ENCODE measurements at regions not wholly inside any gene's neighbourhood (a gene's known extent, or its start where the extent isn't known, plus 50 kb on each side); places are given as distances from the start of the nearest gene placed in this dataset.
"Not testable (repeated sequence)": the region's sequence is repeated elsewhere in the genome, so short reads cannot be mapped to it uniquely, and the experiment has no call there.

DNA sequence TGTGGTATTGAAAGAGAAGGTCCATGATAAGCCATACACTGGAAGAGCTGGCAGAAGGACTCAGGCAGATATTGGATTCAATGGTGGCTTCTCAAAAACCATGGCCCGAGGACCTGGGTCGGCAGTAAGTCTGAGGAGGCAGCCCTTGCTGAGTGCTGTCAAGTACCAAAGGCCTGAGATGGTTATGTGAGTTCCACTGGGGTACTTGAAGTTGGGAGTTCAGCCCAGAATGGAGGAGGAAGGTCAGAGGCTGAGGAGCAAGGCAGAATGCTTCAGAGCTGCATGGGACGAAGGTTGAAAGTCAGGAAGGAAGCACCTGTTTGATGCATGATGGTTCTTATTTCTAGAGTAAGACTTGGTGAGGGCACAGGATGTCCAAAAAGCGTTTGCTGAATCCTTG, 194.9 kb downstream of the DIRAS2 start:
- DNase-seq = no peak

DNA sequence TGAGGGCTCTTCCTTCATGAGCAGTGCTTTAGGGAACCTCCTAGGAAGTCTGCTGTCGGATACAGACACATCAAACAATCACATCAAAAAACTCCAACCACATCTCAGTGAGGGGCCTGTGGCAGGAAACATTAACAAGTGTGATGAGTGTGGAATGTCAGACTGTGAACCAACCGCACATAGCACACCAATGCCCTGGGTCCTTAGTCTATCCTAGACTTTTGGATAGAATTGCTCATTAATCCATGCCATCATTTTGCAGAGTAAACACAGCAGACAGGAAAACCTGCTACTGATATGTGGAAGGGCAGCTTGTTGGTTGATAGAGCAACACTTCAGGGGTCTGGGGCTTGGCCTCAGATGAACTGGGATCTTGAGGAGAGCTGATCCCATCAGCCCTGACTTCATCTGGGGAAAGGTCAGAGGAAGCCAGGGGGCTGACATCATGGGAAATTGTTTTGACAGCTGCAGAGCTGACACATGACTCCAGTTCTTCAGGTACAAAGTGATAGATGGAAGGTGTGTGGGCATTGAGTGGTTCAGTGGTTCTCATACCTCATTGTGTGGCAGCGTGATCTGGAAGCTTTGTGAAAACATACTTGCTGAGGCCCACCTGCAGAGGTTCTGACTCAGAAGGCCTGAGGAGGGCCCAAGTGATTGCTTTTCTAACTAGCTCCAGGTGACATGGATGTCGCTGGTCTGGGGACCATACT, 193.3 kb downstream of the DIRAS2 start:
- DNase-seq = no peak

DNA sequence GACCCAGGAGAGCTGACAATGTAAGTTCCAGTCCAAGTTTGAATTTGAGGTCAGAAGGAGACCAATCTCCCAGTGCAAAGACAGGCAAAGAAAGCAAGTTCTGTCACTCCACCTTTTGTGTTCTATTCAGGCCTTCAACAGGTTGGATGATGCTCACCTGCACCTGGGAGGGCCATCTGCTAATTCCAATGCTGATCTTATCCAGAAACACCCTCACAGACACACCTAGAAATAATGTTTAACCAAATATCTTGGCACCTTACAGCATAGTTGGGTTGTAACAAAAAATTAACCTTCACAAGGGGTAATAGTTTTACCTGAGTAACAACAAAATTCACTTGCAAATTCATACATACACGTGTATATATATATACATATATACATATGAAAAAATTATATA, 190.8 kb downstream of the DIRAS2 start:
- DNase-seq = no peak

DNA sequence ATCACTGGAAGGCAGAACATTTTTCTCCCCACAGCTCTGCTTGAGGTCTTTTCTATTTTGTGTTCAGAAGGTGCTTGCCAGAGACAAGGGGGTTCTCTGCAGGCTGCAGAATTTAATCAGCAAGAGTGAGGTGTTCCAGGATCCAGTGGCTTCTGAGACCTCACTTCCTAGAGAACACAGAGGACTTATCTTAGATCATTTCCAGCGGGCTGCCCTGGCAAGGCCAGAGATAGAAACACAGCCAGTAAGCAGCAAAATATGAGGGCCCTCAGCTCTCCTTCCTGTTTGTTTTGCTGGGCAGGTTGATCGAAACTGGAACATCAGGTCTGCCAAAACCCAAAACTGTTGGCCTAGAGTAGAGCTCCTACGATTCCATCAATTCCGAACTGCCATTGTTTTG, 187.3 kb downstream of the DIRAS2 start:
- DNase-seq = no peak

DNA sequence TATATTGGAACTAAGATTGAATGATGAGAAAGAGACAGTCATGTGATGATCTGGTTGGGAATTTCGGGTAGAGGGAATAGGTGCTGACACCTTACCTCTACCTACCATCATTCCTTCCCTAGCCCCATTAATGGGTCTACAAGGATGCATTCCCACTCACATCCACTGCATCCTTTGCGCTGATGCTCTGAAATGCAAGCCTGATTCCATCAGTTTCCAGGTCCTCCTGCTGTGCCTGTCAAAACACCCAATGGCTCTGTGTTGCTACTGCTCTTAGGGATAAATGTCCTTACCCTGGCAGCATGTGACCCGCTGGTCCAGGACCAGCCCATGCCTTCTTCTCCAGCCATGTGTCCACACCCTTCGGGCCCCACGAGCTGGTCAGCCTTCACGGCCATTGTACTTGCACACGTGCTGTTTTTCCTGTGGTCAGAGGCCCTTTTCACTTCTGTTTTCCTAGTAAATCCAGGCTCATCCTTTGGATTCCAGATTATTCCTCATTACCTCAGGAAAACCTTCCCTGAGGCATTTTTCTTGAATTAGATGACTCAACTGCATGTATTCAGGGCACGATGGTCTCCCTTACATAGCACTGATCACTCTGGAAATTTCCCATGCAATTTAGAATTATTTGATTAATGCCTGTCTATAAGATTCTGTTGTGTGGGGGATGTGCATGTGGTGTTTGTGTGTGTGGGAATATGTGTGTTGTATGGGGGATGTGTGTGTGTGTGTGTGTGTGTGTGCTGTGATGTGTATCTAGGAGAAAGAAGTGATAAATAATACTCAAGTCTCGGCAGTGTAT, 185.0 kb downstream of the DIRAS2 start:
- no peak for DNase-seq

DNA sequence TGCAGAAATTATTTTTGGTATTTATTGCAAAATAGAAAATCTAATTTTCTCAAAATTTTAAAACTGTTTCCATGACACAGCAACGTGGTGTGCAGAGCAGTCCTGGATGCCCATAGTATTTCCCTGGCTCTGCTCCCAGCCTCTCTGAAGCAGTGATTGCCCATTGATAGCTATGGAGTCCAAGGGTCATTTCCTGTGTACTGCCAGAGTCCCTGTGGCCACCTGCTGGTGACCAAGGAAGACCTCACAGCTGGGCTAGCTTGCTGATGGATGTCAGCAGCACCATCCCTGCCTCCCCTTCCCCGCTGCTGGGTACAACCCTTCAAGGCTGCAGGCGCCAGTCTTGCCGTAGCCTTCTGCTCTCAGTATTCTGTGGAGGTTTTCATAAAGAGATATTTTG, 184.1 kb downstream of the DIRAS2 start:
- no peak for DNase-seq

DNA sequence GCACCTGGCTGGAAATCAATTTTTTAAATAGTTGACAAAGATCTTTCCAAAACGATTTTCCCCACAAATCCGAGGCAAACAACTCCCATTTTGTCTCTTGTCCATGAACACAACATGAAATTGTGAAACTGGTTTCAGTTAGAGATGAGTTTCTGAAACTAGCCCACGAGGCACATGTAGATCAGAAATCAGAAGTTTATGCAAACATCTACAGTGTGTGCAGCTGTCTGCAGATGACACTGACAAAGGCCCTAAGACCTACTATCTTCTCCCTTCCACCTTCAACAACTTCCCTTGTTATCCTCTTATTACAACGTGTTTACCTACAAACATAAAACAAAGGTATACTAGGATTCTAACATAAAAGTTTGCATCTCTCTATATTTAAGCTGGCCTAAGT, 183.3 kb downstream of the DIRAS2 start:
- DNase-seq = no peak

DNA sequence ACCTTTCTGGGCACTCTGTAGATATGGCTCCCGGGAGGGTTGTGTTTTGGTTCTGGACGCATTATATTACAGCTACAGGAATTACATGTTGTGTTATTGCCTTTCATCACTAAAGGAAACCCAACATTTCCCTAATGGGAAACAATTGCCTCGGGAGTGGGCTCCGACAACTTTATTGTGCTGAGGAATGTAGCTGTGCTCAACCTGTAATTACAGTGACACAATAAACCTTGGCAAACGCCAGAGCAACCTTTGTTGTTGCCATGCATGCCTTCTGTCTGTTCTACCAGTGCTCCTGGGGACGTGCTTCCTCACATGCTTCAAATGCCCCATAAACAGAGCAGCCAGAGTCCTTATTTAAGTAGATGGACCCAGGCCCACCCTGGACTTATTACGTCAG, 182.4 kb downstream of the DIRAS2 start:
- DNase-seq = no peak

DNA sequence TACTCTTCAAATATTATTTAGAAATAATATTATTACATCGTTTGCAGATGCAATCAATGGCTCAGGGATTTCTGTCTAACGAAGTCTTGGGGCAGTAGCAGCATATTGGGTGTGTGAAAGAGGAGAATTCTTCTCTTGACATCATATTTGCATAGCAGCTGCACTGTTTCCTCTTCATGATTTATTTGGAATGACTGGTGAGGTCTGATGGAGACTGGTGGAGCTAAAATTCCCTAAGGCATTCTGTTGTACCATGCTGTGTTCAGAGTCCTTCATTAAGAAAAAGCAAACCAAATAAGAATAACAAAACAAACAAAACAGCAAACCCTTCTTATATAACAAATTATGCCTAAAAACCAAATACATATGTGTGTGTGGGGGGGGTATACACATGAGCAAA, 177.6 kb downstream of the DIRAS2 start:
- DNase-seq = no peak

DNA sequence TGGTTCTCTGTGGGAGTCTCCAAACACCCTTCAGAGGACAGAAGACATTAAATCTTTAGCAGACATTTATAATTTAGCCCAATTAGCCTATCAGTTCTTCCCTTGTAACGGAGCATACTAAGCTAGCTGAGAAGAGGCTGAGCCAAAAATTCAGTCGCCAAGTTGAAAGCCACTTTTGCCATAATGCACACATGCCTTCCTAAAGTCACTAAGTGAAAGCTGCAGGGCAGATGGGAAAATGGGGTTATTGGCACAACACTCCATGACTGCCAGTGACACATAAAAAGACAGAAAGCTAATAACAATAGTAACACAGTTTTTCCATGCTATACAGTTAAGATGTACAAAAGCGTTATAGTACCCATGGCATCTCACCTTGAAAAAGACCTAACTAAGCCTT, 176.2 kb downstream of the DIRAS2 start:
- no peak for DNase-seq

DNA sequence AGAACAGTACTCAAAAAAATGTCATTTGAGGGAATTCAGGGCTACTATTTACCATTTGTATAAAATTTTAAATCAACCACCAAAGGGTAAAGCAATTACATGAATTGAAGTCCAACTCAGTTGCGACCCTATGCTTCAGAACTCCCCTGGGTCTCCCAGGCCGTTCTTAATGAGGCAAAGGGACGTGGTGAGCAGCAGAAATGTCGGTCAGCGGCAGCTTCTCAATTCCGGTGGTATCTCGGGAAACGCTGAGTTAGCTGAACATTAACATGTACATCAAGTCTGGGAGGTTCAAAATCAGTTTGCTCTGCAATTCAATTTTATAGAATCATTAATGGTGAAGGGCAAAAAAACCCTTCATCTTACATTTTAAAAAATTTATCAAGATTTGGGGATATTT, 173.2 kb downstream of the DIRAS2 start:
- DNase-seq = no peak

DNA sequence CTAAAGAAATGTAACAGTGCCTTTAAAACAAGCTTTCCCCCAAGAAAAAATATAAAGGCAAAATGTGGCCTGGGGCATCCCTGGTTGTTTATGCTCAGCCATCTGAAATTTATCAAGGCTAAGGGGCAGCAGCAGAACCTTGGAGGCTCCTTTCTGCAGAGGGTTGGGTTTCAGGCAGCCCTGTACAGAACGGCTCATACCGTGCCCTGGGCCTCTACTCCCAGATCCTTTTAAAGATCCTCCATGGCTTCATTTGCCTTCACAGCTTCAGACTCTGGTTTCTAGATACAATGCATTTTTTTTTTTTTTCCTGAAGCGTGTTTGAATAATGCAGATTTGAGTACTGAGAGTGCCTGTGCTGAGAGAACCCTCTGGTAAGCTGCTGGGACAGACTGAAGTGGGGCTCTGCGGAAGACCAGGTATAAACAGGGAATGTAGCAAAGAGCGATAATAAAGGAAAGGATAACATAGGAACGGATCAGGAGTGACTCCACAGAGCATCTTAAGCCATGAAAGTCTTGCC, 172.7 kb downstream of the DIRAS2 start:
- no peak for DNase-seq

DNA sequence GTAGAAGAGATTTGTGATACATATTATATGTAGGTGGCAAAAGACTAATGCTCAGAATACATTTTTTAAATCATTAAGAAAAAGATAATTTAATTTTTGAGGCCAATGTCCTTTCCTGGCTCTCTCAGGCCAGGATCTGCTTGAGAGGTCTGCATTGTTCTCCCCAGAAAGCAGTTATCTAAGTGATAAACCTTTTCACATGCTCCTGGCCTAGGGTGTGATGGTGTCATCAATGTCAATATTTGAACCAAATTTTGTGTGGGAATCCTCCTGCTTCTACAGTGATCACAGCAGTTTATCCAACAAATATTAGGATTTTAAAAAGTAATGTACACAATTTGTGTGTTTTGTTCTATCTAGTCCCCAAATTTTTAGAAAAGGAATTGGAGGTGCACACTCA, 166.6 kb downstream of the DIRAS2 start:
- DNase-seq = no peak

DNA sequence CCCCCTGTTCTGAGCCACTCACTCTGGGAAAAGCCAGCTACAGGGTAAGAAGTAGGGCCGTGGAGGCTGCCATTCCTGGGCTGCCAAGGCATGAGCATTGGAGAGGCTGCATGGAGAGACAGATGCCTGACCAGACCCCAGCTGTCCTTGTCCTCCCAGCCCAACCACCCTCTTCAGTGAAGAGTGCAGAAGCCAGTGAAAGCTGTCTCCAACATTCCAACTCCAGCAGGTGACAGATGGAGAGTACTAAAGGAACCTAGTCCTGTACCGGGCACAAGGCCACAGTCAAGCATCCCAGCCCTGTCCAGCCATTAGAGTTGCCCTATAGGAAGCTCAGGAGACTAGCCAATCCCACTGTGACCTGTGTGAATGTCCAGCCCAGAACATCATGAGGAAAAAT, 165.1 kb downstream of the DIRAS2 start:
- no peak for DNase-seq

DNA sequence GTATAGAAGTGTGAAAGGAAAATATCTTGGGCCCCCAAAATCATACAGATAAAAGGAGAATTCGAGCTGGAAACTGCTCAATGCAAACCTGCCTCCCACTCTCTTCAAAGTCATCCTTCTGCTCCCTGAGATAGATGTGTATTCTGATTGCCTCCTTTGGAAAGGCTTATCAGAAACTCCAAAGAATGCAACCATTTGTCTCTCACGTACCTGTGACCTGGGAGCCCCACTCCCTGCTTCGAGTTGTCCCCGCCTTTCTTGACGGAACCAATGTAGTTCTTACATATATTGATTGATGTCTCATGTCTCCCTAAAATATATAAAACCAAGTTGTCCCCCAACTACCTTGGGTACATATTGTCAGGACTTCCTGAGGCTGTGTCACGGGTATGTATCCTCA, 163.8 kb downstream of the DIRAS2 start:
- no peak for DNase-seq

DNA sequence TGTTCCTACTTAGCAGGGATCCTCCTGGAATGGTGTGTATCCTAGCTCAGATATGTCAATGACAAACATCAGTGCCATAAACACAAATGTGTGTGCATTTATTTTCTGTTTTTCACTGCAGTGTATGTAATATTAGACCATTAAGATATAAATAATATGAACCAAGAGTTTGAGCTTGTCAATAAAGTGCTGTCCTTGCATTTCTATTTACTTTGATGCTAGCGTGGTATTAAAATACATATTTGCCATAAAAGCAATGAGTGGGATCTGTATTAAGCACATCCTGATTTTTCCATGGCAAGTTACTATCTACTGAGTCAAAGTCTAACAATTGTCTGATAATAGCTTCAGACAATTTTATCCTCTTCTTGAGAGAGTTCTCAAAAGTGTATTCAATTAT, 157.6 kb downstream of the DIRAS2 start:
- DNase-seq = no peak

DNA sequence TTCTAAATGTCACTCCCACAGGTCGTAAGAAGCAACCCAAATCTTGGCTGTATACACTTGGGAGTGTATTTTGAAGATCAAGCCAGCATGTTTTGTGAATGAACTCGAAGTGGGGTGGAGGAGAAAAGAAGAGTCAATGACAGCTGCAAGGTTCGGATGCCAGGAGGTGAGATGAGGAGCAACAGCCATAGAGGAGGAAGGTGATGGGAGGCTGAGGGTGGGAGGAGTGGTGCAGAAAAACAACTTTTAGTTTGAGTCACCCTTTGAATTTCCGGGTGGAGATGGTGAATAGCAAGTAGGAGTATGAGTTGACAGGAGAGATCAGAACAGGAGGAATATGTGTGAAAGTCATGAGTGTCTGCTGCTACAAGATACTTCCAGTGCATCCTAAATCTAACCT, 153.6 kb downstream of the DIRAS2 start:
- no peak for DNase-seq

DNA sequence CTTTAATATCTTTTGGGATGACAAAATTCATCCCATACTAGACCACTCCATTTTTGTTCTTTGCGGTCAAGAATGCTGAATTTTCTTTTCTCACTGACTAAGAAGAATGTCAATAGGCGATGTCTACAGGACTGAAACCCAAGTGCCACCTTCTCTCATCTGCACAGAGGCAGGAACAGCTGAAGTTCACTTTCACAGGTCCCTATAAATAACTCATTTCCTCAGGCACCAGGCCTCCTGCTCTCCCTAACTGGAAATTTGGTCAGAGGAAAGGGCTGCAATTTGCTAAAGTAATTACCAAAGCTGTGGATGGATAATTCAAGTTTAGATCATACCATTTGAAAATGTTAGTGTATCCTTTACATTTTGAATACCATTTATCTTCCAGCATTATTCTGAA, 142.9 kb downstream of the DIRAS2 start:
- no peak for DNase-seq

DNA sequence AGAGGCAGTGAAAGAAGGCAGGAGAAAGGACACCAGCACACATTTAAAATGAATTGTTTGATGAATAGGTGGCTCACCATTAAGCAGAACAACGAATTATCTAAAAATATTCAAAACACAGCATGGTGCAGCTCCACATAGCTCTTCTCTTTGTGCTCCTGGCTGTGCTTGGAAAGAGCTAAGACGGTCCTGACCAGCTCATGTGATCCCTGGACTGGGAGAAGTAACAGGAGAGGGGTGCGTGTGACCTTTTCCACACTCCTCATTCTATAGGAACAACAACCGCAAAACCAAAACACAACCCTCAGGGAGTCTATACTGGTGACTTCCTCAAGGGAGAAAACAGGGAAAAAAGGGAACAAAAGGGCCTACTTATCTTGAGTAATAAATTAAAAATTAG, 140.5 kb downstream of the DIRAS2 start:
- no peak for DNase-seq

DNA sequence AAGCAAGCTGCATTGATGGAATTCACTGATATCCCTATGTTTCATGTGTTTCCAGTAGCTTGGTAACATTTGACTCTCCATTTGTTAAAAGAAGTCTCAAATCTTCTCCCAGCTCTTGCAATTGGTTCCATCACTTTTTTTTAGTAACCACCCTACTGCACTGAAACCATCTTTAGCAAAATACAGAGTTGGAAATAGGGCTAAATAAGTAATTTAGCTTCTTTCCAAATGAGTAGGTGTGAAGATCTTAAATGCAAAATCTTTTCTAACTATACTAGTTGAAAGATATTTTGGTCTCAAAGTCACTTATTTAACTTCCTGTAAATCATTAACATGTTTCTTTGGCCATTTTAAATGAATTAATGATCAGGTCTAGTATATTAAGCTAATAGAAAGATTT, 138.1 kb downstream of the DIRAS2 start:
- no peak for DNase-seq

DNA sequence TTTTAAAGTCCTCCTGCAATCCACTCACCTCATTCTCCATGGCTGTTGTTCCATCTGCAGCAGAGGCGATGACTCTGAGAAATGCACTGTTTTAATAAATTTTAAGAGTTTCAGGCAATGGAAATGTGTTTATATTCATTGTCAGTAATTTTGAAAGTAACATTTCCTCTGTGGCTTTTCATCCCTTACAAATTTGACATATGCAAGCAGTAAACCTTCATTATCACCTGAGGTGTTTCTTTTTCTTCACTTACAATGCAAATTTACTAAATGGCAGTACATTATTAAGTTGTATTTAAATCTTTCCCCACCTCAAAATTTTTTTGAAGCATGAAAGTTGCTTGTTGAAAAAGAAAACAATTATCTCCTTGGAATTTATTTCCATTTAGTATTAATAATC, 136.9 kb downstream of the DIRAS2 start:
- no peak for DNase-seq

DNA sequence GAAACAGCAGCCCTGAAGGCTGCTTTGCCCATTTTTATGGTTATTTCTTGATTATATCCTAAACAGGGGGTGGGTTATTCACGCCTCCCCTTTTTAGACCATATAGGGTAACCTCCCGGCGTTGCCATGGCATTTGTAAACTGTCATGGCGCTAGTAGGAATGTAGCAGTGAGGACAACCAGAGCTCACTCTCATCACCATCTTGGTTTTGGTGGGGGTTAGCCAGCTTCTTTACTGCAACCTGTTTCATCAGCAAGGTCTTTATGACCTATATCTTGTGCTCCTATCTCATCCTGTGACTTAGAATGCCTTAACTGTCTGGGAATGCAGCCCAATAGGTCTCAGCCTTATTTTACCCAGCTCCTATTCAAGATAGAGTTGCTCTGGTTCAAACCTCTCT, 136.2 kb downstream of the DIRAS2 start:
- not testable (repeated sequence) for DNase-seq

DNA sequence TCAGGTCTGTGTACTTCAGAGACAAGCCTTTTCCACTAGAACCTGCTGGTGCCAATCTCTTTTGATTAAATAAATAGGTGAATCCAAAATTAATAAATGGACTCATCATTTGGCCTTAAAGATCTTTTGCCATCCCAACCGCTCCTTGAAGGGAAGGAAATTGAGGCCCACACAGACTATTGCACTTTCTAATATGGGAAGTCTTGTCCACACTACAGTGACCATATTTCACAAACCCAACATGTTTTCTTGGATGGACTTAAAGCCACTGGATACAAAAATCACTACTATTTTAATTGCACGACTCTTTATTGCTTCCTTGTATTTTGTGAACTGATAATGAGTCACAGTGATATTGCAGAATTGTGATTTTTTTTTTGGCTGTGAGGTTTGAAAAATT, 135.0 kb downstream of the DIRAS2 start:
- DNase-seq = no peak

DNA sequence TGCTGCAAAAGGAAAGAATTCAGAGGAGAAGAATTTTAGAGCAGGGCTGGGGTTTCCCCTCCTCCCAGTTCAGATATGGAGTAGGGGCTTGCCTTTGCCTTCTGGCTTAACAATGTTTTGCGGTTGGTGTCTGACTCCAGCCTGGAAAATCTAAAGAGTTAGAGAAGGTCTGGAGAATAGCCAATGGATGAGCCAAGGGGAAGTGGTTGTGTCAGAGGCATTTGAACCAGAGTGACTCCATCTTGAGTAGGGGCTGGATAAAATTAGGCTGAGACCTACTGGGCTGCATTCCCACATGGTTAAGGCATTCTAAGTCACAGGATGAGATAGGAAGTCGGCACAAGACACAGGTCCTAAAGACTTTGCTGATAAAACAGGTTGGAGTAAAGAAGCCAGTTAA, 133.7 kb downstream of the DIRAS2 start:
- no peak for DNase-seq

DNA sequence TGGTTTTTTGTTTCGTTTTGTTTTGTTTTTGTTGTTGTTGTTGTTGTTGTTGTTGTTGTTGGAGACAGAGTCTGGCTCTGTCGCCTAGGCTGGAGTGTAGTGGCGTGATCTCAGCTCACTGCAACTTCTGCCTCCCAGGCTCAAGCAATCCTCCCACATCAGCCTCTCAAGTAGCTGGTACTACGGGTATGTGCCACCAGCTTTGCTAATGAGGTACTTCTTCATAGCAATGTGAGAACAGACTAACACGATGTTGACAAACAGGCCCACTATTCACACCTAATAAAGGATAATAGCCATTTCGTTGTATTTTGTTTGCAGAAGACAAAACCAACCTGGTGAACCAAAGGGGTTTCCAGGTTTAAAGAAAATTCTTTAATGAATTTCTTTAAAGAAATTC, 130.9 kb downstream of the DIRAS2 start:
- DNase-seq = no peak

Measured in midbrain (tissue), 1 donor.